ENCODE measurements at regions not wholly inside any gene's neighbourhood (a gene's known extent, or its start where the extent isn't known, plus 50 kb on each side); places are given as distances from the start of the nearest gene placed in this dataset.
A peak's percentile ranks its signal among the peaks of the same experiment; 100 is the strongest.

GRCh38 chr2:234202601-234203000, 152.1 kb downstream of the SPP2 start:
- ChIA-PET CTCF (no interaction called here), RAD21 (ENCODE audit: low non-redundant PET in 1 of 2, low total read pairs in 2 of 2, uncharacterized antibody in 2 of 2, unreplicated experiment in 2 of 2) (interaction anchor here in 1 of 2 experiments (0.6 kb wide), 2 partner anchors 25 to 67 kb away, joined by 3 to 4 read pairs; no protein-coding TSS in a partner anchor), POLR2A (interaction anchor here (0.8 to 1.2 kb wide), 2 partner anchors 9 to 11 kb away, joined by 4 read pairs; no protein-coding TSS in a partner anchor)
- TF ChIP-seq REST (IDR thresholded peaks at IDR 0.05; ENCODE audit: low read depth) (no peak), ZNF274 (IDR thresholded peaks at IDR 0.05; ENCODE audit: low read depth, low read length) (no peak), EGR1 (IDR thresholded peaks at IDR 0.05; ENCODE audit: low read depth) (no peak), CTCF (IDR thresholded peaks at IDR 0.05 in 2 of 3, conservative IDR thresholded peaks at IDR 0.05 in 1 of 3; ENCODE audit: borderline replicate concordance in 1 of 3, insufficient read depth in 1 of 3, low read depth in 2 of 3, low read length in 2 of 3) (no peak), ZBTB33 (IDR thresholded peaks at IDR 0.05; ENCODE audit: extremely low read depth, insufficient replicate concordance, low read length) (no peak), POLR2A (IDR thresholded peaks at IDR 0.05; ENCODE audit: borderline replicate concordance, extremely low read depth, insufficient read depth, insufficient read length) (no peak), TCF7L2 (IDR thresholded peaks at IDR 0.05; ENCODE audit: borderline replicate concordance, extremely low read depth, insufficient read depth, insufficient read length) (no peak), SRF (IDR thresholded peaks at IDR 0.05; ENCODE audit: low read depth) (no peak), ATF3 (IDR thresholded peaks at IDR 0.05) (no peak), POLR2AphosphoS5 (IDR thresholded peaks at IDR 0.05; ENCODE audit: low read depth, low read length) (no peak), CBX3 (IDR thresholded peaks at IDR 0.05; ENCODE audit: low read depth) (no peak), EZH2 (IDR thresholded peaks at IDR 0.05) (no peak), JUND (IDR thresholded peaks at IDR 0.05) (no peak)
- Histone ChIP-seq H3K27me3 (ENCODE audit: insufficient read depth, low read length) (peaks cover 42% of the 10 kb centered on the region; the same call in 1 of the 2 replicates), H3K9me2 (ENCODE audit: insufficient read depth) (no peaks in the 10 kb centered on the region), H3K4me2 (ENCODE audit: low read length) (peak overlapping the region; percentile 69), H3K4me1 (ENCODE audit: control insufficient read depth in 1 of 2, insufficient read depth in 2 of 2, low read length in 2 of 2) (peaks cover 12 to 31% of the 10 kb centered on the region in 2 experiments), H4K20me1 (ENCODE audit: insufficient read depth) (no peaks in the 10 kb centered on the region), H3K36me3 (ENCODE audit: control insufficient read depth in 1 of 2, insufficient read depth in 2 of 2, low read length in 2 of 2) (no peaks in the 10 kb centered on the region), H3K27ac (ENCODE audit: low read depth, low read length) (peak overlapping the region; percentile 57; the same call in 1 of the 2 replicates), H3K79me2 (ENCODE audit: insufficient read depth, low read length) (no peaks in the 10 kb centered on the region), H3K9ac (ENCODE audit: low read length) (peak overlapping the region; percentile 41), H3K9me3 (ENCODE audit: control insufficient read depth in 1 of 2, insufficient read depth in 1 of 2, low read depth in 1 of 2, low read length in 2 of 2) (no peaks in the 10 kb centered on the region; a peak in 1 of 4 replicates), H2AFZ (ENCODE audit: low read depth, low read length, poor library complexity, severe bottlenecking) (no peak overlapping the region), H3K4me3 (replicated peaks in 1 of 2; ENCODE audit: low read depth in 1 of 2, low read length in 2 of 2) (peak overlapping the region in 1 of 2 experiments; percentile 19; a peak in 3 of 4 replicates)
- ATAC-seq (peak; percentile 18), DNase-seq (ENCODE audit: low read depth, low spot score) (no peak)
- intact Hi-C loops (cut with micrococcal nuclease) = no loop called here
- no TSS peak for BruUV-seq (replicated peaks)

Data from HCT116 (cell line).